ENCODE measurements at regions not wholly inside any gene's neighbourhood (a gene's known extent, or its start where the extent isn't known, plus 50 kb on each side); places are given as distances from the start of the nearest gene placed in this dataset.

DNA sequence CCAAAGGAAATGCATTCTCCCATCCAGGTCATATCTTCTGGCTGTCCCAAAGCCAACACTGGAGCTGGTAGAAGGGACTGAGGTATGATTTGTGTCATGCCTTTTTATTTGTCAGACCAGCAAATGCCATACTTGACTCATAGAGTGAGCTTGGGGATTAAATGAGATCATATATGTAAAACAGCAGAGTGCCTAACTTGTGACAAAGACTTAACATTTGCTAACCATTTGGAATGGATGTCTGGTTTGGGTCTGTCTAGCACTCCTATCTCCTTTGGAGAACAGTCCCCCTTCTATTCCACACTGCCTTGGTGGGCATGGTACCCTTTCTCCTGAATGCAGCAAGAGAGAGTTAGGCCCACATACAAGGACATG lies 128.5 kb upstream of the LGALSL start:
- in situ Hi-C loops (cut with MboI; ENCODE audit: low sequenced_read_pairs, unreplicated experiment): loop anchor here (5.0 to 25.0 kb wide), 3 partner anchors 273 to 712 kb away; no protein-coding TSS in a partner anchor
- peak; percentile 37 for DNase-seq (ENCODE audit: low spot score)
- TF ChIP-seq, protein P1, sequence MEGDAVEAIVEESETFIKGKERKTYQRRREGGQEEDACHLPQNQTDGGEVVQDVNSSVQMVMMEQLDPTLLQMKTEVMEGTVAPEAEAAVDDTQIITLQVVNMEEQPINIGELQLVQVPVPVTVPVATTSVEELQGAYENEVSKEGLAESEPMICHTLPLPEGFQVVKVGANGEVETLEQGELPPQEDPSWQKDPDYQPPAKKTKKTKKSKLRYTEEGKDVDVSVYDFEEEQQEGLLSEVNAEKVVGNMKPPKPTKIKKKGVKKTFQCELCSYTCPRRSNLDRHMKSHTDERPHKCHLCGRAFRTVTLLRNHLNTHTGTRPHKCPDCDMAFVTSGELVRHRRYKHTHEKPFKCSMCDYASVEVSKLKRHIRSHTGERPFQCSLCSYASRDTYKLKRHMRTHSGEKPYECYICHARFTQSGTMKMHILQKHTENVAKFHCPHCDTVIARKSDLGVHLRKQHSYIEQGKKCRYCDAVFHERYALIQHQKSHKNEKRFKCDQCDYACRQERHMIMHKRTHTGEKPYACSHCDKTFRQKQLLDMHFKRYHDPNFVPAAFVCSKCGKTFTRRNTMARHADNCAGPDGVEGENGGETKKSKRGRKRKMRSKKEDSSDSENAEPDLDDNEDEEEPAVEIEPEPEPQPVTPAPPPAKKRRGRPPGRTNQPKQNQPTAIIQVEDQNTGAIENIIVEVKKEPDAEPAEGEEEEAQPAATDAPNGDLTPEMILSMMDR (IDR thresholded peaks at IDR 0.05; ENCODE audit: borderline replicate concordance, control extremely low read depth, extremely low read depth, insufficient read depth, missing control alignments): no peak

DNA sequence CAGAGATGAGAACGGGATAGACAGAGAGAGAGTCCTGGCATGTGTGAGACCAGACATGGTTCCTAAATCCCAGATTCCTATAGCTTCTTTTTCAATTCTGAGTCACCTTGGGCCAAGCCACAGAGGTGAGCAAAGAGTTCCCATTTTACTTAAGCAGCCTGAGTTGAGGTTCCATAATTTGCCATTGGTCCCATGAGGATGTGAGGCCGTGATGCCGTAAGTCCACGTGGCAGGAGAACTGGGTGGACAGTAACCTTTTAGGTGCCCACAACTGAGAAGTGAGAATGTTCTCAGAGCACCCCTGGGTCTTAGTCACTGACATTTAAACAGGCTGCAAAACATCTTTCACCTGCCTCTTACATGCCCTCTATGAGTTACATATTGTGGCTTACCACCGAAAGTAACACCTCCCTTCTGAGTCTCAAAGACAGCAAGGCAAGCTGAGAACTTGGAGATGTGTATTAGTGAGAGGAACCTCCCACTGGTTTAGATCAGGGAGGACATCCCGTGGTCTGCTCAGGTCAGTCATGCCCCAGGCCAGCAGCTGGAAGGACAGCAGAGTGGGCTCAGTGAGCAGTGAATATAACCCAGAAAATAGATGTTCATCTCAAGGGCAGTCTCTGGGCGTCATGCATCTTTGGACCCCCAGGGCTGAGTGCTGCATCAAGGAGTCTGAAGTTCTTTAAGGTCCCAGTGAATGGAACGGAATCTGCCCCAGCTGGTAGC lies 127.9 kb upstream of the LGALSL start:
- in situ Hi-C loops (cut with MboI; ENCODE audit: low sequenced_read_pairs, unreplicated experiment): loop anchor here (5.0 to 25.0 kb wide), 3 partner anchors 274 to 711 kb away; no protein-coding TSS in a partner anchor
- DNase-seq (ENCODE audit: low spot score): peak; percentile 80
- TF ChIP-seq, protein P1 (IDR thresholded peaks at IDR 0.05; ENCODE audit: borderline replicate concordance, control extremely low read depth, extremely low read depth, insufficient read depth, missing control alignments): peak; percentile 19

DNA sequence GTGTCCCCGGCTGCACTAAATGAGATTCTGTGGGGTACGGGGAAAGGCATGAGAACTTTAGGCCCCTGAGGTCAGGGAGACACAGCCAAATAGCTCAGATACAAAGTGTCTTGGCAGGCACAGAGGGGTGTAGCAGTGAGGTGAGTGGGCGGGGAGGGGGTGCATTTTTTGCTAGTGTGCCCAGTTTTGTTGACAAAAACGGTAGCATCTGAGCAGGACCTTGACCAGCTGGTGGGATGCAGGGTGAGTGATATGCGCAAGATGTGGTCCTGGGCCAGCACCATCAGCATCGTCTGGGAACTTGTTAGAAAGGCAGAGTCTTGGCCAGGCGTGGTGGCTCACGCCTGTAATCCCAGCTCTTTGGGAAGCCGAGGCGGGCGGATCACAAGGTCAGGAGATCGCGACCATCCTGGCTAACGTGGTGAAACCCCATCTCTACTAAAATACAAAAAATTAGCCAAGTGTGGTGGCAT lies 127.3 kb upstream of the LGALSL start:
- no peak for DNase-seq (ENCODE audit: low spot score)
- in situ Hi-C loops (cut with MboI; ENCODE audit: low sequenced_read_pairs, unreplicated experiment): loop anchor here (5.0 to 25.0 kb wide), 3 partner anchors 274 to 711 kb away; no protein-coding TSS in a partner anchor
- TF ChIP-seq, protein P1 (IDR thresholded peaks at IDR 0.05; ENCODE audit: borderline replicate concordance, control extremely low read depth, extremely low read depth, insufficient read depth, missing control alignments): no peak

DNA sequence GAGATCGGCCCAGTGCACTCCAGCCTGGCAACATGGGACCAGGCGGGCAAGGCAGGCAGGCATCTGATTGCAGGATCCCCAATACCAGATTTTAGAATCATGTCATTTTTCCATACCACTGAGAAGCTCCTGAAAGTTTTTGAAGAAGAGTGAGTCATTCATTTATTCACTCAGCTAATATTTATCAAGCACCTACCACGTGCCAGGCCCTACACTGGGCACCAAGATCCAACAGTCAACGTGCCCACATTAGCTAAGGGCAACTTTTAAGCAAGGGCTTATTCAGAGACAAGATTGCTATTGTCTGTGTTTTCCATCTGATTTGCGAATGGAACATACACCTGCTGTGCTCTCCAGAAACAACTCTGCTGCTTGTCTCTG lies 126.8 kb upstream of the LGALSL start:
- DNase-seq (ENCODE audit: low spot score): no peak
- in situ Hi-C loops (cut with MboI; ENCODE audit: low sequenced_read_pairs, unreplicated experiment): loop anchor here (5.0 to 25.0 kb wide), 3 partner anchors 275 to 710 kb away; no protein-coding TSS in a partner anchor
- TF ChIP-seq, protein P1 (IDR thresholded peaks at IDR 0.05; ENCODE audit: borderline replicate concordance, control extremely low read depth, extremely low read depth, insufficient read depth, missing control alignments): no peak

DNA sequence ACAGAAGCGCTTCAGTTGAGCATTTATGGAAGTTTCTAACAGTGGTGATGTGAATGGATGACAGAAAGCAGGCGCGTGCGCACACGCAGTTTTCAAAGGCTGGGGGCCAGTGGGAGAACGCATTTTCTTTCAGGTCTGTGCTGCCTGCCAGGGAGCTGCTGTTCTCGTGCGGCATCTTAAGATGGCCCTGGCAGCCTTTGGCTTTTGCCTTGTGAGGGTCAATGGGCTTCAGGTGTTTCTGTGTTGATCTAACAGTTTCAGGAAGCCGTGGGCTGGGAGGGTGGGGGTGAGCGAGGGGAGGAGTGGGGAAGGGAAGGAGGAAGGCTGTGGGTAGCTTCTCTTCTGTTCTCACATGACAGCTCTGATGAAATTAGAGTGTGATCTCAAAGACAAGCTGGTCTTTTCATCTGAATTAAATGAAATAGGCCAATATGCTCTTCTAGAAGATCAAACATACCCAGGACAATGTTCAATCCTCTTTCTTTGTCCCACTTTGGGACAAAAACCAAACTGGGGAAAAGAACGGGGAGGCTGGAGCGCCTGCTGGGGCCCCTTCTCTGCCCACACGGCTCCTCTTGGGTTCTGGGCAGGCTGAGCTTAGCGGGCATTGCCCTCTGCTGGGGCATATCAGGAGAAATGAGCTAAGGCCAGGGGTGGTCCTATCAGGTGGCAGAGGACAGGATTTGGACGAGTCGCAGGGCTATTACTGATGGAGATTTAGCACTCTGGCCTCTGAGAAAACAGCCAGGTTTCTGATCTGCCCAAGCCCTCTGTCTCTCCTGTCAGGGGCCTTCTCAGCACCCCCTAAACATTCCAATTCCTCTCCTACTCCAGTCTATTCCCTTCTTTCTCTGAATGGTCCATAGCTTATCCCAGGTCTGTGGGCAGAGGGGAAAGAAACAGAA lies 126.2 kb upstream of the LGALSL start:
- TF ChIP-seq, protein P1 (IDR thresholded peaks at IDR 0.05; ENCODE audit: borderline replicate concordance, control extremely low read depth, extremely low read depth, insufficient read depth, missing control alignments): peak; percentile 32
- in situ Hi-C loops (cut with MboI; ENCODE audit: low sequenced_read_pairs, unreplicated experiment): loop anchor here (5.0 to 25.0 kb wide), 3 partner anchors 275 to 710 kb away; no protein-coding TSS in a partner anchor
- peak; percentile 46 for DNase-seq (ENCODE audit: low spot score)

DNA sequence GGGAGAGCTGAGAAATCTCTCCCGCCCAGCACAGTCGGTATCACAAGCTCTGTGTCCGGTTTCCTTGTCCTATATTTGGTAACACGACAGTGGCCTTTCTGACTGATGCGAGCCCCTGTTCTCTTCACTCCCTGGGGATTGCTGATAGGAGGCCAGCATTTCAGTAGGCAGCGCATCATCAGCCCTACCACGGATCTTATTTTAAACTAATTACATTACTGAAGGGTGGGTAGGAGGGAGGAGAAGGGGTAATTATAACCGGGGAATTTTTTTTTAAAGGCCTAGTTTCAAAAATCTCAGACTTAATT lies 125.6 kb upstream of the LGALSL start:
- in situ Hi-C loops (cut with MboI; ENCODE audit: low sequenced_read_pairs, unreplicated experiment): loop anchor here (5.0 to 25.0 kb wide), 3 partner anchors 276 to 709 kb away; no protein-coding TSS in a partner anchor
- TF ChIP-seq, protein P1 (IDR thresholded peaks at IDR 0.05; ENCODE audit: borderline replicate concordance, control extremely low read depth, extremely low read depth, insufficient read depth, missing control alignments): no peak
- peak; percentile 48 for DNase-seq (ENCODE audit: low spot score)

All from GM13976 (cell line).